Motor neuron (in vitro differentiated cells): ENCODE measurements at regions not wholly inside any gene's neighbourhood (a gene's known extent, or its start where the extent isn't known, plus 50 kb on each side); places are given as distances from the start of the nearest gene placed in this dataset.

ENCODE experiments used
- ATAC-seq, 8 experiments: fragments of 200-7000 bp; cut with Tn5 transposase; replicated peaks in 6 of 8; 2 replicates each; pipeline ENCODE4 v1.8.0; 2021; ENCODE audit warnings: mild to moderate bottlenecking in 8 of 8, moderate library complexity in 8 of 8
- H3K27ac ChIP-seq, 2 donors: fragments of 250-450 bp; sonication (Bioruptor Pico); 2 replicates each; pipeline ENCODE4 v1.9.0; 2021; ENCODE audit warnings: antibody characterized with exemption in 2 of 2, mild to moderate bottlenecking in 2 of 2, moderate library complexity in 1 of 2
- H3K4me1 ChIP-seq, 2 donors: fragments of 250-450 bp; sonication (Bioruptor Pico); replicated peaks in 1 of 2; 2 replicates each; pipeline ENCODE4 v1.6.1; 2021; ENCODE audit warnings: antibody characterized with exemption in 2 of 2, mild to moderate bottlenecking in 2 of 2, moderate library complexity in 1 of 2
- H3K4me3 ChIP-seq, 5 donors: fragments of 250-450 bp; sonication (Bioruptor Pico); 2 replicates each; pipeline ENCODE4 v1.9.0; 2021; ENCODE audit warnings: antibody characterized with exemption in 5 of 5, mild to moderate bottlenecking in 5 of 5, moderate library complexity in 4 of 5
- WGBS, 10 experiments: fragments of 450-650 bp; shearing (Covaris generic); methylation state at CpG; one replicate each; pipeline ENCODE4 v1.0.0; 2022; 5-methylcytosine and 5-hydroxymethylcytosine counted together
- in situ Hi-C, 9 experiments: fragments of 400-800 bp; cut with MboI; loops; one replicate each; pipeline ENCODE4 v1.15.0; 2021; ENCODE audit warnings: low sequenced_read_pairs in 9 of 9, low pct_unique_long_range_greater_than_20kb in 2 of 9; ENCODE audit not compliant: unreplicated experiment in 9 of 9

DNA sequence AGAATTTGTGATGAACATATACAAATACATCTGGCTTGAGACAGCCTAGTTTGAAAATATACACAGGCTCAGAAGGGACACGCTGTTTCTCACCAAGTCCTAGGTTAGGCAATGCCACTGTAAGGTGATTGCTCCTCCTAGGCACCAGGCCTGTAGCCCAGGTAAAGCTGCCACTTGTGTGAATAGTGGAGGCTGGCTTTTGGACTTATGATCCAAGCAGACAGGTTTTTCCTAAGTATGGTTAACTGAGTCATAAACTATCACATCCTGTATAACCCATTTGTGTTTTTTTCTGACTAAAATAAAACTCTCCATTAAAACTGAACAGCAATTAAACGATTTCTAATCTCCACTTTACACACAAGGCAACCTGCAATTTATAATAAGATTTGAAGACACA, 81.0 kb downstream of the SEMA4F start:
- in situ Hi-C loops: no loop called here
- Histone ChIP-seq H3K27ac (no peak overlapping the region), H3K4me1 (peaks cover 0 to 4% of the 10 kb centered on the region in 2 donors), H3K4me3 (no peak overlapping the region)
- no peak for ATAC-seq
- WGBS, 10 experiments: 0 to 80% (median 48%) methylated on average over 1 to 2 of the region's 2 CpGs

DNA sequence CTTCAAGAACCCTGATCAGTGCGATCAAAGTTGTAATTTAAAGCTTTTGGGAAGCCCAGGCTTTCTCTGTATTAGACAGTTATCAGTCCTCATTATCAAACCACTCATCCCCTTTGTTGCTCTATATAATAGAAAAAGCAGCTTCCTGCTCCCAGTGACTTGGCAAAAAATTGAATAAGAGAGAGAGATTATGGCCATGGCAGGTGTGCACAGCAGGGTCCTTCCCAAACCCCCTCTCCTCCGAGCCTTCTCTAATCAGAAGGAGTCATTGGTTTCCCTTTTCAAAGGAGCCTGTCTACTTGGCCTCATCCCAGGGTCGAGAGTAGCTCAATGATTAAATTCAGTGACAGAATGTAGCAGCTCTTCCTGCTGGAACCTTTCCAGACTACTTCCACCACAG, 81.5 kb downstream of the SEMA4F start:
- WGBS, 10 experiments: 10 to 60% (median 30%) methylated on average over 2 to 3 of the region's 3 CpGs; no CpG with 5 or more reads in 1 of the 10 experiments
- ATAC-seq: no peak
- H3K27ac ChIP-seq: no peak overlapping the region

GRCh38 chr2:74736589-74736988, 82.5 kb downstream of the SEMA4F start:
- in situ Hi-C loops: no loop called here
- ATAC-seq: no peak
- H3K27ac ChIP-seq: no peak overlapping the region
- H3K4me1 ChIP-seq: peaks cover 11 to 13% of the 10 kb centered on the region in 2 donors
- 30 to 95% (median 82%) methylated on average over 2 of the region's 2 CpGs for WGBS, 10 experiments
- H3K4me3 ChIP-seq: no peak overlapping the region

More for the DNA sequence above, 81.5 kb downstream of the SEMA4F start:
- in situ Hi-C loops: no loop called here
- H3K4me3 ChIP-seq: no peak overlapping the region
- peaks cover under 1 to 4% of the 10 kb centered on the region in 2 donors for H3K4me1 ChIP-seq

DNA sequence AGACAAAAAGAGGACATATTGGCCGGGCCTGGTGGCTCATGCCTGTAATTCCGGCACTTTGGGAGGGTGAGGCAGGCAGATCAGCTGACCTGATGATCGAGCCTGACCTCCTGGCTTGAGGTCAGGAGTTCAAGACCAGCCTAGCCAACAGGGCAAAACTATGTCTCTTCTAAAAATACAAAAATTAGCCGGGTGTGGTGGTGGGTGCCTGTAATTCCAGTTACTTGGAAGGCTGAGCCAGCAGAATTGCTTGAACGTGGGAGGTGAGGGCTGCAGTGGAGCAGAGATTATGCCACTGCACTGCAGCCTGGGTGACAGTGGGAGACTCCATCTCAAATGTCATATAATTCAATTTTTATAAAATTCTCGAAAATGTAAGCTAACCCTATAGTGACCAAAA, 84.5 kb downstream of the SEMA4F start:
- 13 to 90% (median 48%) methylated on average over 2 to 5 of the region's 6 CpGs; no CpG with 5 or more reads in 3 of the 10 experiments for WGBS, 10 experiments
- no peak for ATAC-seq
- H3K4me1 ChIP-seq: peaks cover 15 to 19% of the 10 kb centered on the region in 2 donors
- no peak overlapping the region for H3K4me3 ChIP-seq
- in situ Hi-C loops: no loop called here
- no peak overlapping the region for H3K27ac ChIP-seq

DNA sequence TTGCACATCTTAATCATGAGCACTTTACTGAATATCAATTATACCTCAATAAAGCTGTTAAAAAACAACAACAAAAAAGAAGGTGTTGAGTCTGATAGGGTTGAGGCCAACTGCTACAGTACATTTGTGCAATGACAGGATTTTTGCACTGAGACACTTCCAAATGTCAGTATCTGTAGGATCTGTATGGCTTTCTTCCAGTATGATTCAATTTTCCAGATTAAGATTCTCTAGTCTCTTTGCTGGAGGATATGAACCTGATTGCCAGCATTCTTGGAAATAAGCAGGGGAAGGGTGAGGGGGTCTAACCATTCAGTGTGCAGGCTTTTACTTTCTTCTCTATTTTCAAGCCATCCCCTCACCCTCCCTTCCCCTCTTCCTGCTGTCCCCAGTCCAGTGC, 85.1 kb downstream of the SEMA4F start:
- Histone ChIP-seq H3K4me1 (peaks cover 15 to 19% of the 10 kb centered on the region in 2 donors), H3K4me3 (no peak overlapping the region), H3K27ac (no peak overlapping the region)
- in situ Hi-C loops: no loop called here
- no peak for ATAC-seq

DNA sequence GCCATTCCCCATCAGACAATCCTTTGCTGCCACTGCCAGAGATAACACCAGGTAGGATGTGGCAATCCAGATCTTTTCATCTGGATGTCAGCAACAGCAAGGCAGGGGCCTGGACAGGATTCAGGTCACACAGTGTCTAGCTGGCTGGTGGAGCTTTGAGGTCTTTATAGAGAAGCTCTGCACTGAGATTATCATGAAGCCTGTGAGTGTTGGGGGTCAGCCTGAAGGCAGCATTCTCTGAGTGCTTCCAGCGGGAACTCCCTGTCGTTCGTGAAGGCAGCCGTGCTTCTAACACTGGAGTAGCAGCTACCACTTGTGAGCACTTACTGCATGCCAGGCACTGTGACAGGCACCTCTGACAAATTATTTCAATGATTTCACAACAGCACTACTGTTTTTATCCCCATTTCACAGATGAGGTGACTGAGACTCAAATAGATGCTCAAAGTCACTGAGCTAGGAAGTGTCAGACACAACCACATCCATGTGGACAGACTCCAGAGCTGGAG, 85.7 kb downstream of the SEMA4F start:
- in situ Hi-C loops: no loop called here
- no peak for ATAC-seq
- Histone ChIP-seq H3K4me1 (peaks cover 15 to 19% of the 10 kb centered on the region in 2 donors), H3K4me3 (no peak overlapping the region), H3K27ac (no peak overlapping the region)
- 60 to 100% (median 92%) methylated on average over 1 to 4 of the region's 4 CpGs; no CpG with 5 or more reads in 5 of the 10 experiments for WGBS, 10 experiments

GRCh38 chr2:74740395-74740740, 86.3 kb downstream of the SEMA4F start:
- in situ Hi-C loops: no loop called here
- no peak overlapping the region for H3K27ac ChIP-seq
- peaks cover 15 to 18% of the 10 kb centered on the region in 2 donors for H3K4me1 ChIP-seq
- 4 to 100% (median 81%) methylated on average over 2 to 3 of the region's 3 CpGs; no CpG with 5 or more reads in 4 of the 10 experiments for WGBS, 10 experiments
- H3K4me3 ChIP-seq: no peak overlapping the region
- ATAC-seq: peak in 2 of 8 experiments; percentile 7 to 20

DNA sequence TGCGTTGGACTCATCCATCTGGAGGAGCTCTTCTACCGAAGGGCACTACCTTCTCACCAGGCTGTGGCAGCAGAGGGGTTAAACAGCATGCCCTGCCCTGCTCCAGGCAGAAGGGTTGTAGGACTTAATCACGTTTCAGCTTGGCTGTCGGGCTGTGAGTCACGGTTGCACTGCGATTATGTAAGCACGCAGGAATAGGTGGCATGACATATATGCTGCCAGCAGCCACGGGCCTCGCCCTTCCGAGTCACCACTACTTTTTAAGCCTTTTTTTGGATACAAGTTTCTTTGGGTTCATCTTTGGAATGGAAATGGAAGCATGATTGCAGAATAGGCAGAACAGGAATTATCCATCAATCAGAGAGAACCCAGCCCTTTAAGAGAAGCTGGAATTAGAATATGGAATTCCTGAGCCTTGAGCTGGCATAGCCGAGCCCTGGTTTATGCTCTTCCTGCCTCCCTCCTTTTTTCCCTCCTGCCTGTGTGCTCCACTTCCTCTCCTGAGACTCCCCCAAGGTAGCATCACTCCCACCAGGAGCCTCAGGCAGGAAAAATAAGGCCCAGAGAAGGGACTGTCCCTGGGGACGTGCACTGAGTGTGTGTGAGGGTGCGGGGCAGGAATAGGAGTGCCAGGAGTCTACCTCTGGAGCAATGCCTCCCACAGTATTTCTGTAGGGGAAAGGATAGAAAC, 86.8 kb downstream of the SEMA4F start:
- in situ Hi-C loops: no loop called here
- peaks cover 15 to 16% of the 10 kb centered on the region in 2 donors for H3K4me1 ChIP-seq
- H3K4me3 ChIP-seq: no peak overlapping the region
- WGBS, 10 experiments: 0 to 86% (median 73%) methylated on average over 1 to 7 of the region's 13 CpGs; no CpG with 5 or more reads in 3 of the 10 experiments
- ATAC-seq: peak; percentile 93 to 99 (median 96)
- no peak overlapping the region for H3K27ac ChIP-seq

- Histone ChIP-seq H3K27ac (no peak overlapping the region), H3K4me1 (peaks cover 15 to 16% of the 10 kb centered on the region in 2 donors), H3K4me3 (no peak overlapping the region)
- 27 to 89% (median 67%) methylated on average over 1 to 2 of the region's 2 CpGs; no CpG with 5 or more reads in 2 of the 10 experiments for WGBS, 10 experiments
- in situ Hi-C loops: no loop called here
- ATAC-seq: peak in 1 of 8 experiments; percentile 13
Observed at GRCh38 chr2:74741629-74742028, 87.6 kb downstream of the SEMA4F start.

- ATAC-seq: no peak
- Histone ChIP-seq H3K27ac (no peak overlapping the region), H3K4me3 (no peak overlapping the region), H3K4me1 (peaks cover 15 to 16% of the 10 kb centered on the region in 2 donors)
- WGBS, 10 experiments: 60 to 100% (median 92%) methylated on average over 1 of the region's 1 CpG; no CpG with 5 or more reads in 3 of the 10 experiments
- in situ Hi-C loops: no loop called here
Observed at GRCh38 chr2:74742471-74742870, 88.4 kb downstream of the SEMA4F start.

DNA sequence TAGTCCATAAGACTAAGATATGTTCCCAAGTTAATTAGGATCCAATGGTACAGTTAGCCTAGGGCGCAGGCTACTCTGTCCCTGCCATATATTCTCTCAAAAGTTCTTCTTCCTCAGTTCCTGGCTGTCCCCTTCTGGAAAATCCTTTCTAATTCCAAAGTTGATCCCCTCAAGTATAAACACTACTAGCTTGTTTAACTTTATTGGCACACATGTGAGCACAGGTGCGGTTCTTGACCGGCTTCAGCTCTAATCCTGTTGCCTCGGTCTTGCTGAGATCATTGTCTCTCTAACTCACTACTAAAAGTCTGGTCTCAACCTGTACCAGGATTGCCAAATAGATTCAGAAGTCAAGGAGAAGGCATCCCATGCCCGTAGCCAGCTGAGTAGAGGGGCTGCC, 89.0 kb downstream of the SEMA4F start:
- in situ Hi-C loops: no loop called here
- WGBS, 10 experiments: 69 to 100% (median 93%) methylated on average over 2 to 4 of the region's 5 CpGs; no CpG with 5 or more reads in 3 of the 10 experiments
- no peak overlapping the region for H3K4me3 ChIP-seq
- no peak for ATAC-seq
- no peak overlapping the region for H3K27ac ChIP-seq
- peaks cover 15 to 16% of the 10 kb centered on the region in 2 donors for H3K4me1 ChIP-seq

- Histone ChIP-seq H3K4me3 (no peak overlapping the region), H3K27ac (no peak overlapping the region), H3K4me1 (peaks cover 15 to 16% of the 10 kb centered on the region in 2 donors)
- ATAC-seq: peak in 1 of 8 experiments; percentile 12
- in situ Hi-C loops: no loop called here
- WGBS, 10 experiments: 33 to 92% (median 73%) methylated on average over 1 to 7 of the region's 7 CpGs; no CpG with 5 or more reads in 2 of the 10 experiments
Observed at GRCh38 chr2:74743778-74744177, 89.7 kb downstream of the SEMA4F start.

DNA sequence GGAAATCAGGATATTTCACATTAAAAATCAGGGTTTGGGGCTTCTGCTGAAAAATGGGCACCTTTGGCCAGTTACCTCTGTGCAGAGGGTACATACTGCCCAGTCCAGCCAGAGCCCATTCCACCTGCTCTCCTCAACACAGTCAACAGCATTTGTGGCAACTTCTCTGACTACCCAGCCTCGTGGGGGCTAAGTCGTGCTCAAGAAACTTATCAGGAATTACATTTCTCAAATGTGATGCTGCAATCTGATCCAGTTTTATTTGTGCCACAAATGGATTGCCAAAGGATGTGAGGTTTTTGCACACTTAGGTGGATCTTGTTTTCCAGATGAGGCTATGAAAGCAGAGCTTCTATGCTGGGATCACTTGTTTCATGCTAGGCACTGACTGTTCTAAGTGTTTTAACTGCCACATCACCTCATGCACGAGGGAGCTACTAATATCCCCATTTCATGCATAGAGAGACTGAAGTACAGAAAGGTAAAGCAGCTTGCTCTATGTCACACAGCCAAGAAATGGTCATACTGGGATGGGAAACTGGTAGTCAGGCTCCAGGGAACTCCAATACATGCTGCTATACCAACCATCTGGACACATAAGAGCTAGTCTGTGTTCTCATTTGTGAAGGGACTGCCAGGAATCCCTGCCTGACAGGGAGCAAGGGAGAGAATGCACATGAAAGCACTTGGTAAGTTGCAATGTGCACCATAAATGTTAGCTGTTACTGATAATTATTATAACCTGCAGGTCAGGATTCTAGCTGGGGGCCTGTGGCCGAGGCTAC, 89.0 kb upstream of the HK2 start:
- in situ Hi-C loops: no loop called here
- Histone ChIP-seq H3K4me3 (no peak overlapping the region), H3K4me1 (peaks cover 15 to 16% of the 10 kb centered on the region in 2 donors), H3K27ac (no peak overlapping the region)
- no peak for ATAC-seq
- 0 to 88% (median 73%) methylated on average over 1 to 3 of the region's 4 CpGs; no CpG with 5 or more reads in 5 of the 10 experiments for WGBS, 10 experiments
